Osteocyte (in vitro differentiated cells): ENCODE measurements at regions not wholly inside any gene's neighbourhood (a gene's known extent, or its start where the extent isn't known, plus 50 kb on each side); places are given as distances from the start of the nearest gene placed in this dataset.

Experiments used
- DNase-seq: peaks from one replicate; pipeline ENCODE4 v3.0.0; 2021; ENCODE audit warnings: mixed read lengths; ENCODE audit not compliant: unreplicated experiment; ENCODE audit errors: extremely low spot score
- H3K27ac Mint-ChIP-seq: one replicate; pipeline ENCODE4 v1.8.0; 2021; ENCODE audit warnings: mild to moderate bottlenecking, mixed read lengths; ENCODE audit not compliant: unreplicated experiment
- H3K27me3 Mint-ChIP-seq: one replicate; pipeline ENCODE4 v1.8.0; 2021; ENCODE audit warnings: mixed read lengths; ENCODE audit not compliant: unreplicated experiment
- H3K36me3 Mint-ChIP-seq: one replicate; pipeline ENCODE4 v1.8.0; 2021; ENCODE audit warnings: mixed read lengths; ENCODE audit not compliant: unreplicated experiment
- H3K4me1 Mint-ChIP-seq: one replicate; pipeline ENCODE4 v1.8.0; 2021; ENCODE audit warnings: mixed read lengths; ENCODE audit not compliant: unreplicated experiment
- H3K4me3 Mint-ChIP-seq: one replicate; pipeline ENCODE4 v1.8.0; 2021; ENCODE audit warnings: mild to moderate bottlenecking, moderate library complexity, mixed read lengths; ENCODE audit not compliant: unreplicated experiment
- H3K9me3 Mint-ChIP-seq: one replicate; pipeline ENCODE4 v1.8.0; 2021; ENCODE audit warnings: mixed read lengths; ENCODE audit not compliant: unreplicated experiment
- CTCF ChIP-seq: fragments of 200-600 bp; sonication (generic); IDR thresholded peaks from 2 replicates; pipeline ENCODE4 v1.5.0; 2021; ENCODE audit warnings: antibody characterized with exemption, mild to moderate bottlenecking, moderate library complexity

- peaks cover 10% of the 10 kb centered on the region for H3K4me1 Mint-ChIP-seq
- no peak overlapping the region for H3K27ac Mint-ChIP-seq
- no peak for TF ChIP-seq CTCF
- H3K4me3 Mint-ChIP-seq: no peak overlapping the region
- H3K9me3 Mint-ChIP-seq: no peaks in the 10 kb centered on the region
- no peaks in the 10 kb centered on the region for H3K27me3 Mint-ChIP-seq
- no peak for DNase-seq
- no peaks in the 10 kb centered on the region for H3K36me3 Mint-ChIP-seq
These were observed 546.6 kb upstream of the TMPRSS15 start for GRCh38 chr21:18950045-18950740.

GRCh38 chr21:18951271-18952038 lies 547.9 kb upstream of the TMPRSS15 start:
- Mint-ChIP-seq H3K27me3 (no peaks in the 10 kb centered on the region), H3K36me3 (no peaks in the 10 kb centered on the region), H3K4me1 (peaks cover 10% of the 10 kb centered on the region), H3K4me3 (no peak overlapping the region), H3K9me3 (no peaks in the 10 kb centered on the region), H3K27ac (no peak overlapping the region)
- DNase-seq: no peak
- peak; percentile 52 for TF ChIP-seq CTCF

GRCh38 chr21:18954441-18954844 lies 550.9 kb upstream of the TMPRSS15 start:
- Mint-ChIP-seq H3K36me3 (no peaks in the 10 kb centered on the region), H3K27ac (no peak overlapping the region), H3K27me3 (no peaks in the 10 kb centered on the region), H3K4me1 (no peaks in the 10 kb centered on the region), H3K9me3 (no peaks in the 10 kb centered on the region), H3K4me3 (no peak overlapping the region)
- no peak for TF ChIP-seq CTCF
- no peak for DNase-seq

- DNase-seq: no peak
- Mint-ChIP-seq H3K27ac (no peak overlapping the region), H3K36me3 (no peaks in the 10 kb centered on the region), H3K4me3 (no peak overlapping the region), H3K4me1 (no peaks in the 10 kb centered on the region), H3K27me3 (no peaks in the 10 kb centered on the region), H3K9me3 (no peaks in the 10 kb centered on the region)
- TF ChIP-seq CTCF: no peak
These were observed 556.2 kb upstream of the TMPRSS15 start for GRCh38 chr21:18959817-18960216.

- no peak for DNase-seq
- Mint-ChIP-seq H3K4me1 (no peaks in the 10 kb centered on the region), H3K27me3 (no peaks in the 10 kb centered on the region), H3K9me3 (no peaks in the 10 kb centered on the region), H3K27ac (no peak overlapping the region), H3K36me3 (no peaks in the 10 kb centered on the region), H3K4me3 (no peak overlapping the region)
- no peak for TF ChIP-seq CTCF
These were observed 556.7 kb upstream of the TMPRSS15 start for GRCh38 chr21:18960306-18960705.
